Activated B cell treated with CpG ODN at 0.5 μM for 24 hours (primary cell): ENCODE measurements at regions not wholly inside any gene's neighbourhood (a gene's known extent, or its start where the extent isn't known, plus 50 kb on each side); places are given as distances from the start of the nearest gene placed in this dataset.

Experiments
- ATAC-seq: fragments of 200-7000 bp; cut with Tn5 transposase; one replicate; pipeline ENCODE4 v1.10.0; 2021; ENCODE audit warnings: low read depth, mild to moderate bottlenecking, moderate library complexity
- CTCF ChIA-PET: fragments of 350-600 bp; sonication (Branson Sonifier 250); formaldehyde crosslinking; loops from one replicate; lab custom pipeline; 2021; ENCODE audit warnings: antibody characterized with exemption; lab: Charles Lee
- POLR2A ChIA-PET: fragments of 350-600 bp; sonication (Branson Sonifier 250); formaldehyde crosslinking; loops from one replicate; lab custom pipeline; 2021; ENCODE audit warnings: antibody characterized with exemption; lab: Charles Lee
- DNase-seq: peaks from one replicate; pipeline ENCODE4 v3.0.0; 2022
- H3K27ac Mint-ChIP-seq: one replicate; pipeline ENCODE4 v1.8.0; 2020; ENCODE audit warnings: mixed read lengths
- H3K27me3 Mint-ChIP-seq: one replicate; pipeline ENCODE4 v1.8.0; 2021; ENCODE audit warnings: mixed read lengths
- H3K36me3 Mint-ChIP-seq: one replicate; pipeline ENCODE4 v1.8.0; 2021; ENCODE audit warnings: low read depth, mixed read lengths
- H3K4me1 Mint-ChIP-seq: one replicate; pipeline ENCODE4 v1.8.0; 2021; ENCODE audit warnings: mixed read lengths
- H3K4me3 Mint-ChIP-seq: one replicate; pipeline ENCODE4 v1.8.0; 2020; ENCODE audit warnings: mild to moderate bottlenecking, mixed read lengths
- H3K9me3 Mint-ChIP-seq: one replicate; pipeline ENCODE4 v1.8.0; 2020; ENCODE audit warnings: mixed read lengths
- CTCF ChIP-seq: fragments of 200-600 bp; IDR thresholded peaks from one replicate; pipeline ENCODE4 v1.8.0; 2022; ENCODE audit warnings: antibody characterized with exemption, mild to moderate bottlenecking
- intact Hi-C: fragments of 100-400 bp; cut with micrococcal nuclease; formaldehyde crosslinking; loops from one replicate; pipeline ENCODE4 v1.15.1; 2024

GRCh38 chr5:159504857-159505304 is 174.6 kb upstream of the IL12B start:
- H3K36me3 Mint-ChIP-seq = no peaks in the 10 kb centered on the region
- ATAC-seq (no peak), DNase-seq (no peak)
- H3K4me1 Mint-ChIP-seq = no peaks in the 10 kb centered on the region
- CTCF ChIA-PET = no interaction called here
- no peaks in the 10 kb centered on the region for H3K27me3 Mint-ChIP-seq
- POLR2A ChIA-PET = no interaction called here
- intact Hi-C loops = no loop called here
- no peak for TF ChIP-seq CTCF
- H3K9me3 Mint-ChIP-seq = peaks cover 2% of the 10 kb centered on the region
- H3K4me3 Mint-ChIP-seq = no peak overlapping the region
- no peak overlapping the region for H3K27ac Mint-ChIP-seq

- H3K27ac Mint-ChIP-seq = no peak overlapping the region
- no peaks in the 10 kb centered on the region for H3K27me3 Mint-ChIP-seq
- ATAC-seq = no peak
- ChIA-PET CTCF (no interaction called here), POLR2A (no interaction called here)
- intact Hi-C loops = no loop called here
- no peak for DNase-seq
- no peaks in the 10 kb centered on the region for H3K36me3 Mint-ChIP-seq
- H3K4me3 Mint-ChIP-seq = no peak overlapping the region
- H3K4me1 Mint-ChIP-seq = no peaks in the 10 kb centered on the region
- H3K9me3 Mint-ChIP-seq = no peaks in the 10 kb centered on the region
- TF ChIP-seq CTCF = no peak
Observed at GRCh38 chr5:159507055-159507454, 176.8 kb upstream of the IL12B start.

- intact Hi-C loops = no loop called here
- DNase-seq = no peak
- no peaks in the 10 kb centered on the region for H3K9me3 Mint-ChIP-seq
- no peak overlapping the region for H3K4me3 Mint-ChIP-seq
- CTCF ChIA-PET = no interaction called here
- no peaks in the 10 kb centered on the region for H3K4me1 Mint-ChIP-seq
- no peak overlapping the region for H3K27ac Mint-ChIP-seq
- H3K27me3 Mint-ChIP-seq = no peaks in the 10 kb centered on the region
- no peaks in the 10 kb centered on the region for H3K36me3 Mint-ChIP-seq
- POLR2A ChIA-PET = no interaction called here
- ATAC-seq = no peak
- TF ChIP-seq CTCF = no peak
Observed at GRCh38 chr5:159507661-159508060, 177.4 kb upstream of the IL12B start.

- no peak overlapping the region for H3K4me3 Mint-ChIP-seq
- no peaks in the 10 kb centered on the region for H3K9me3 Mint-ChIP-seq
- ChIA-PET CTCF (no interaction called here), POLR2A (no interaction called here)
- DNase-seq (no peak), ATAC-seq (no peak)
- intact Hi-C loops = no loop called here
- H3K27me3 Mint-ChIP-seq = no peaks in the 10 kb centered on the region
- no peaks in the 10 kb centered on the region for H3K4me1 Mint-ChIP-seq
- no peak overlapping the region for H3K27ac Mint-ChIP-seq
- H3K36me3 Mint-ChIP-seq = no peaks in the 10 kb centered on the region
- TF ChIP-seq CTCF = no peak
Observed at GRCh38 chr5:159508344-159508743, 178.1 kb upstream of the IL12B start.

- CTCF ChIA-PET = no interaction called here
- no peaks in the 10 kb centered on the region for H3K9me3 Mint-ChIP-seq
- H3K36me3 Mint-ChIP-seq = no peaks in the 10 kb centered on the region
- POLR2A ChIA-PET = no interaction called here
- H3K27me3 Mint-ChIP-seq = no peaks in the 10 kb centered on the region
- ATAC-seq (no peak), DNase-seq (no peak)
- no peak overlapping the region for H3K27ac Mint-ChIP-seq
- H3K4me3 Mint-ChIP-seq = no peak overlapping the region
- no peaks in the 10 kb centered on the region for H3K4me1 Mint-ChIP-seq
- no peak for TF ChIP-seq CTCF
- intact Hi-C loops = no loop called here
Observed at GRCh38 chr5:159509002-159509660, 178.8 kb upstream of the IL12B start.
